Astrocyte (in vitro differentiated cells and primary cell): ENCODE measurements at regions not wholly inside any gene's neighbourhood (a gene's known extent, or its start where the extent isn't known, plus 50 kb on each side); places are given as distances from the start of the nearest gene placed in this dataset.

ENCODE experiments used
- CTCF ChIP-seq: IDR thresholded peaks from 2 replicates; pipeline ENCODE4 v1.5.1; 2011; ENCODE audit warnings: low read depth, mild to moderate bottlenecking, inconsistent platforms, low read length, moderate library complexity; ENCODE audit not compliant: insufficient read depth
- EZH2 ChIP-seq: IDR thresholded peaks from 2 replicates; pipeline ENCODE4 v1.6.1; 2012; ENCODE audit warnings: mild to moderate bottlenecking, low read length, inconsistent platforms; ENCODE audit not compliant: insufficient read depth

- TF ChIP-seq CTCF (no peak), EZH2 (no peak)
These were observed 197.1 kb downstream of the FAM76B start for GRCh38 chr11:95592471-95592870.
